ENCODE measurements at regions not wholly inside any gene's neighbourhood (a gene's known extent, or its start where the extent isn't known, plus 50 kb on each side); places are given as distances from the start of the nearest gene placed in this dataset.

GRCh38 chr1:94769551-94769950, 50.6 kb upstream of the SLC44A3 start:
- in situ Hi-C loops (cut with MboI; ENCODE audit: low sequenced_read_pairs in 4 of 4): no loop called here
- no peaks in the 10 kb centered on the region for H3K9me3 ChIP-seq

GRCh38 chr1:94768036-94768435, 52.1 kb upstream of the SLC44A3 start:
- no peaks in the 10 kb centered on the region for H3K4me1 ChIP-seq
- TF ChIP-seq CTCF (IDR thresholded peaks at IDR 0.05 in 4 of 5, conservative IDR thresholded peaks at IDR 0.05 in 1 of 5) (no peak), POLR2A (IDR thresholded peaks at IDR 0.05) (no peak)
- no peak overlapping the region for H3K4me3 ChIP-seq
- DNase-seq: no peak
- H3K27ac ChIP-seq: no peak overlapping the region
- no peaks in the 10 kb centered on the region for H3K36me3 ChIP-seq
- in situ Hi-C loops (cut with MboI; ENCODE audit: low sequenced_read_pairs in 4 of 4): no loop called here
- no peaks in the 10 kb centered on the region for H3K9me3 ChIP-seq
- intact Hi-C loops (cut with DNase I; ENCODE audit: low total_unique reads): no loop called here
- no peaks in the 10 kb centered on the region for H3K27me3 ChIP-seq
- no peak for ATAC-seq

More at GRCh38 chr1:94769551-94769950, 50.6 kb upstream of the SLC44A3 start:
- ATAC-seq (no peak), DNase-seq (no peak)
- H3K27ac ChIP-seq: no peak overlapping the region
- H3K4me1 ChIP-seq: no peaks in the 10 kb centered on the region
- no peaks in the 10 kb centered on the region for H3K36me3 ChIP-seq
- no peak overlapping the region for H3K4me3 ChIP-seq
- intact Hi-C loops (cut with DNase I; ENCODE audit: low total_unique reads): no loop called here
- no peaks in the 10 kb centered on the region for H3K27me3 ChIP-seq
- TF ChIP-seq POLR2A (IDR thresholded peaks at IDR 0.05) (no peak), CTCF (IDR thresholded peaks at IDR 0.05 in 4 of 5, conservative IDR thresholded peaks at IDR 0.05 in 1 of 5) (no peak)

DNA sequence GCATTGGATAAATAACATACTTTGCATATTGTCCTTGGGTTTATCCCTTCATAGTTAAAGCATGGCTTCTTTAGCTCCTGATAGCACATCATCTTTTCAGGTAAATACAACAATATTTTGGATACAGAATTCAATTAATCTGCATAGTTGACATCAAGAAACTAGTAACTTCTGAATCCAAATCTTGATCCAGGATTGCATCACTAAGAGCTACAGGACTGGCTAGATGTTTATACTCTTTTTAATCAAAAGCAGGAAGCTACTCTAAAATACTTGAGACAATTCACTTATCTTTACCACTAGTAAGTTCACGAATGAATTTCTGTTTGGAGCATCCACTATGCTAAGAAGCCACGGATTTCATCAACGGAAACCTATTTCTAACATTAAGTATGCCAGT, 54.2 kb upstream of the SLC44A3 start:
- in situ Hi-C loops (cut with MboI; ENCODE audit: low sequenced_read_pairs in 4 of 4) (no loop called here), intact Hi-C loops (cut with DNase I; ENCODE audit: low total_unique reads) (no loop called here)
- no peaks in the 10 kb centered on the region for H3K4me1 ChIP-seq
- no peak for TF ChIP-seq POLR2A (IDR thresholded peaks at IDR 0.05)
- TF ChIP-seq CTCF (IDR thresholded peaks at IDR 0.05 in 4 of 5, conservative IDR thresholded peaks at IDR 0.05 in 1 of 5): no peak
- DNase-seq (no peak), ATAC-seq (no peak)
- H3K36me3 ChIP-seq: no peaks in the 10 kb centered on the region
- H3K9me3 ChIP-seq: no peaks in the 10 kb centered on the region
- no peaks in the 10 kb centered on the region for H3K27me3 ChIP-seq
- H3K27ac ChIP-seq: no peak overlapping the region
- no peak overlapping the region for H3K4me3 ChIP-seq

- no peak overlapping the region for H3K27ac ChIP-seq
- H3K4me3 ChIP-seq: no peak overlapping the region
- H3K27me3 ChIP-seq: no peaks in the 10 kb centered on the region
- no peak for TF ChIP-seq CTCF (IDR thresholded peaks at IDR 0.05 in 4 of 5, conservative IDR thresholded peaks at IDR 0.05 in 1 of 5)
- TF ChIP-seq POLR2A (IDR thresholded peaks at IDR 0.05): no peak
- DNase-seq: no peak
- ATAC-seq: no peak
- no peaks in the 10 kb centered on the region for H3K9me3 ChIP-seq
- intact Hi-C loops (cut with DNase I; ENCODE audit: low total_unique reads): no loop called here
- in situ Hi-C loops (cut with MboI; ENCODE audit: low sequenced_read_pairs in 4 of 4): no loop called here
- H3K36me3 ChIP-seq: no peaks in the 10 kb centered on the region
- peaks cover 4 to 15% of the 10 kb centered on the region in 2 donors for H3K4me1 ChIP-seq
Measured at GRCh38 chr1:94759188-94759587, 61.0 kb upstream of the SLC44A3 start.

GRCh38 chr1:94757931-94758330, 62.2 kb upstream of the SLC44A3 start:
- Histone ChIP-seq H3K4me3 (no peak overlapping the region), H3K4me1 (peaks cover 4 to 22% of the 10 kb centered on the region in 2 donors), H3K27ac (peak overlapping the region; percentile 34 to 60 (median 46)), H3K36me3 (no peaks in the 10 kb centered on the region), H3K9me3 (no peaks in the 10 kb centered on the region), H3K27me3 (no peaks in the 10 kb centered on the region)
- ATAC-seq: peak; percentile 77 to 82
- no peak for TF ChIP-seq CTCF (IDR thresholded peaks at IDR 0.05 in 4 of 5, conservative IDR thresholded peaks at IDR 0.05 in 1 of 5)
- TF ChIP-seq POLR2A (IDR thresholded peaks at IDR 0.05): no peak
- DNase-seq: peak in 1 of 2 donors; percentile 45
- intact Hi-C loops (cut with DNase I; ENCODE audit: low total_unique reads): no loop called here
- in situ Hi-C loops (cut with MboI; ENCODE audit: low sequenced_read_pairs in 4 of 4): no loop called here
